LHCN-M2 (cell line): ENCODE measurements at regions not wholly inside any gene's neighbourhood (a gene's known extent, or its start where the extent isn't known, plus 50 kb on each side); places are given as distances from the start of the nearest gene placed in this dataset.
"Not testable (repeated sequence)": the region's sequence is repeated elsewhere in the genome, so short reads cannot be mapped to it uniquely, and the experiment has no call there.

Source experiments
- DNase-seq: peaks from one replicate; pipeline ENCODE4 v3.0.0-alpha.2; 2012; ENCODE audit warnings: low read depth

DNA sequence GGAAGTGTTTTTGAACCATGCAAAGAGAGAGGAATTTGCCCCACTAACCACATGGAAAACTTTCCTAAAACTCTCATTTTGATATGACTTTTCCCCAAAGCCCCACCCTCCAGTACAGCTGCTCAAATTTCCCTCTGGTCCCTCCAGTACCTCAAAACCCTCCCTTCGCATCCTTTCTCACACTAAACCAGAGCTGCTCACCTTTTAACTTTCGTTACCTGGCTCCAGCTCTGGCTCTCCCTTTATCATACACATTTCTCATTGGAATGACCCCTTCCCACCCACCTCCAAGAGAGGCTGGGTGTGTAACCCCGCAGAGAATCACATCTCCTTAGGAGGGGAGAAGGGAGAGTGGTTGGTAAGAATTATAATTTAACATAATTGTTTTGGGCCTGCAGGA is 86.8 kb upstream of the NDUFV2 start:
- DNase-seq = no peak

DNA sequence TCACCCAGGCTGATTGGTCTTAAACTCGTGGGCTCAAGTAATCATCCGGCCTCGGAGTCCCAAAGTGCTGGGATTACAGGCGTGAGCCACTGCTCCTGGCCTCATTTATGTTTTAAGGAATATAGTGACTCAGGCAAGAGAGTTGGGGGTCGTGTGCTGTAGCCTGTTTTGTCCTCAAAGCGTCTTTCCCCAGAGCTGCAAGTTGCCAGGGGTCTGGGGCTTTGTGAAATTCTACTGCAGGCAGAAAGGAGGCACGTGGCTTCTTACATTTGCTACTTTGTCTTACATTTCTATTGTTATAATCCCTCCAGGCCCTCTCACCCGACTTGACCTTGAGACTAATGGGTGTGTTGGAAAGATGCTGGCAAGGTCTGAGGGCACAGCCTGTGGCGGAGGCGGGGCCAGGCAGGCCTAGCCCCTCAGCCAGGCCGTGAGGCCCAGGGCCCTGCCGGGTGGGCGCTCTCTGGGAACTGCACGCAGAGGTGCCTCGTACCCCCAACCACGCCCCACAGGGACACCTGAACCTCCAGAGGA is 85.8 kb upstream of the NDUFV2 start:
- no peak for DNase-seq

- peak; percentile 96 for DNase-seq
Measured at GRCh38 chr18:9017167-9017904, 85.2 kb upstream of the NDUFV2 start.

GRCh38 chr18:9017905-9018227 is 84.6 kb upstream of the NDUFV2 start:
- peak; percentile 81 for DNase-seq

- DNase-seq = no peak
Measured at GRCh38 chr18:9019135-9019534, 83.4 kb upstream of the NDUFV2 start.

DNA sequence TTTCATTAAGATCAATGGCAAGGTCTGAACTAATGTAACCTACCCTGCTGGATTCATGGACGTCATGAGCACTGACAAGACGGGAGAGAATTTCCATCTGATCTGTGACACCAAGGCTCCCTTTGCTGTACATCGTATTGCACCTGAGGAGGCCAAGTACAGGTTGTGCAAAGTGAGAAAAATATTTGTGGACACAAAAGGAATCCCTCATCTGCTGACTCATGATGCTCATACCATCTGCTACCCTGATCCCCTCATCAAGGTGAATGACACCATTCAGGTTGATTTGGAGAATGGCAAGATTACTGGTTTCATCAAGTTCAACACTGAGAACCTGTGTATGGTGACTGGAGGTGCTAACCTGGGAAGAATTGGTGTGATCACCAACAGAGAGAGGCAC is 82.3 kb upstream of the NDUFV2 start:
- no peak for DNase-seq

- DNase-seq = no peak
Measured at GRCh38 chr18:9021458-9021857, 81.0 kb upstream of the NDUFV2 start.

DNA sequence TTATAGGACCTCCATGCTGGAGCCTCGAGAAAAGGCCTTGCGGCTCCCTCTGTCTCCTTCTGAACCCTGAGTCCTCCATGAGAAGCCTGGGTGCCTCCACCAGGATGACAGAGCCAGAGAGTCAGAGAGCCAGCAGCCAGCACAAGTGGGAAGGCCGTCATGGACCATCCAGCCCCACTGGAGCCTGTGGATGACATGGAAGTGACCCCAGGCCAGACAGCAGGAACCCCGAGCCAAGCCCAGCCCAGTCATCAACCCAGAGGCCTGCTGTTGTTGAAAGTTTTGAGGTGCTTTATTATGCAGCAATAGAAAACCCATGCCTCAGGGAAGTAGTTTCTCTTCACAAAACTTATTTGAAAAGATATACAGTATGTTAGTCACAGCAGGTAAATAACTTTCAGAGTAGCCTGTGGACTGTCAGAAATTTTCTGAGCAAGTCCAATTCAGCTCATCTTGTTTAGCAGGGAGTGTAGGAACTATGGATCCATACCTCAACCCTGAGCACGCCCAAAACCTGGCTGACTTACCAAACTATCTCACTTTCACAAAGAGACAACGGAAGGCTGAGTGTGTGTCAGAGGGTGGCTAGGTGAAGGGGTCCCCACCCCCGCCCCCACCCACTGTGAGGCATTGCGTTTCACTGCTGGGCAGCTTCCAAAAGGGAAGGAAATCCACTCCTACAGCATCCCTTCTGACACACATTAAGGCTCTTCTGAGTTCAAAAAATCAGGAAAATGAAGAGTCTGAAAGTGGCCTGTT is 79.9 kb upstream of the NDUFV2 start:
- no peak for DNase-seq

GRCh38 chr18:9024031-9024646 is 78.4 kb upstream of the NDUFV2 start:
- not testable (repeated sequence) for DNase-seq

GRCh38 chr18:9025091-9025838 is 77.2 kb upstream of the NDUFV2 start:
- DNase-seq = peak; percentile 94

DNA sequence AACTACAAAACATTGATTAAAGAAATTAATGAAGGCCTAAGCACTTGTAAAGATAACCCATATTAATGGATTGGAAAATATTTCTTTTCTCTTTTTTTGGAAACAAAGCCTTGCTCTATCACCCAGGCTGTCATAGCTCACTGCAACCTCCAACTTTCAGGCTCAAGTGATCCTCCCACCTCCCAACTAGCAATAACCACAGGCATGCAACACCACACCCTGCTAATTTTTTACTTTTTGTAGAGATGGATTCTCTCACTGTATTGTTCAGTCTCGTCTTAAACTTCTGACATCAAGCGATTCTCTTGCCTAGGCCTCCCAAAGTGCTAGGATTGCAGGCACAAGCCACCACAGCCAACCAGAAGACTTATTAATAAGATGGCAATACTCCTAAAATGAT is 73.4 kb upstream of the NDUFV2 start:
- peak; percentile 21 for DNase-seq

GRCh38 chr18:9032519-9032918 is 70.0 kb upstream of the NDUFV2 start:
- no peak for DNase-seq

DNA sequence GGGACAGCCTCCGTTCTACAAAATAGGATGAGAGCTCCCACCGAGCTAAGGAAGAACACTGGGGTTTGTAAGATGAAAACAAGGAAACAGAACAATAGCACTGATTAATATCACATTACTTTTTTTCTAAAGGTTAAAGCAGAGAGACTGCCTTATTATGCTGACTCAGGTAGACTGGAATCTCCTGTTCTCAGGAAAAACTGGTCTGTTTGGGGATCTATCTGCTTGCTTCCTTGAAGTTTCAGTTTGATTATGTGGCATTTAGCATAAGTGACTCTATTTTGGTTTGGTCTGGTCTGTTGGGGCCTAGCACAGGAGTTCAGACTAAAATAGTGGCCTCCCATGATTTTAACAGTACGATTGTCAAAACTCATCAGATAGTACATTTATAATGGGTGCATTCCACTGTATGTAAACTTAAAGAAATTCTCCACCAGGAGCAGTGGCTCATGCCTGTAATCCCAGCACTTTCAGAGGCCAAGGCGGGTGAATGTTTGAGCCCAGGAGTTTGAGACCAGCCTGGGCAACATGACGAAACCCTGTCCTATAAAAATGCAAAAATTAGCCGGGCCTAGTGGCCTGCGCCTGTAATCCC is 64.1 kb upstream of the NDUFV2 start:
- DNase-seq = no peak

GRCh38 chr18:9039441-9040071 is 62.9 kb upstream of the NDUFV2 start:
- DNase-seq = no peak

DNA sequence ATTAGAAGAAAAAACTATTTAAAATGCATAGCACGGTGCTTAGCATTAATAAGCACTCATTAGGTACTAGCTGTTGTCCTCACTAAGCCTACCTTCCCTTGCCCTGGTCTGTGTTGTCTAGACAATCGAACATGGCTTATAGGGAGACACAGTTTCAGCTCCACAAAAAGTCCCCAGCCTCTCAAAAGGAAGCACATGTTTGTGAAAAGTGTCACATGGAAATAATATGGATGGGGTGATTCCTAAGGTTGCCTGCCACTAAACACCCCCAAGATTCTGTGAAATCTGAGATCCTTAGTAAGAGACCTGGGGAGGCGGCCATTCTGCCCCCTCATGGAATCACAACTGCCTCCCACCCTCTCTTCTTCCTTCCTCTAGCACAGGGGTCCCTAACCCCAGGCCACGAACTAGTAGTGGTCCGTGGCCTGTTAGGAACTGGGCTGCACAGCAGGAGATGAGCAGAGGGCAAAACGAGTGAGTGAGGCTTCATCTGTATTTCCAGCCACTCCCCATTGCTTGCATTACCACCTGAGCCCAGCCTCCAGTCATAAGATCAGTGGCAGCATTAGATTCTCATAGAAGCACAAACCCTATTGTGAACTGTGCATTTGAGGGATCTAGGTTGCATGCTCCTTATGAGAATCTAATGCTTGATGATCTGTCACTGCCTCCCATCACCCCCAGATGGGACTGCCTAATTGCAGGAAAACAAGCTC is 59.6 kb upstream of the NDUFV2 start:
- DNase-seq = no peak

- DNase-seq = no peak
Measured at GRCh38 chr18:9043581-9043980, 58.9 kb upstream of the NDUFV2 start.

GRCh38 chr18:9047715-9048114 is 54.8 kb upstream of the NDUFV2 start:
- DNase-seq = no peak

GRCh38 chr18:9048236-9048635 is 54.3 kb upstream of the NDUFV2 start:
- DNase-seq = no peak

GRCh38 chr18:9048808-9049494 is 53.5 kb upstream of the NDUFV2 start:
- peak; percentile 53 for DNase-seq

DNA sequence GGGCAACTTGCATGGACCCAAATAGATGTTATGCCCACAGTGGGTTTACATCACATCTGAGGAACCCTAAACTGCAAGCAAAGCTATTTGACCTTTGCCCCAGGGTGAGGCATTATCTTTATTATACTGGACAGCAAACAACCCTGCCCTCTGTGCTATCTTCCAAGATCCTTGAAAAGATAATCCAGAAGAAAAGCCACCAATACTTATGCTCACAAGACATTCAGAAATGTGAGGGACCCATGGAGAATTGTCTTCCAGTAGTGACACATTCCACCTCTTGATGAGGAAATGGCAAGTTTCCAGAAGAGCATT is 53.0 kb upstream of the NDUFV2 start:
- DNase-seq = no peak
